Chondrocyte (in vitro differentiated cells): ENCODE measurements at regions not wholly inside any gene's neighbourhood (a gene's known extent, or its start where the extent isn't known, plus 50 kb on each side); places are given as distances from the start of the nearest gene placed in this dataset.

Experiments used
- DNase-seq: peaks from one replicate; pipeline ENCODE4 v3.0.0; 2021; ENCODE audit warnings: mixed read lengths, low spot score
- H3K27ac Mint-ChIP-seq: one replicate; pipeline ENCODE4 v1.8.0; 2021; ENCODE audit warnings: mild to moderate bottlenecking, moderate library complexity, mixed read lengths; ENCODE audit not compliant: unreplicated experiment
- H3K27me3 Mint-ChIP-seq: 2 replicates; pipeline ENCODE4 v1.8.0; 2021; ENCODE audit warnings: low read depth, mixed read lengths
- H3K36me3 Mint-ChIP-seq: 2 replicates; pipeline ENCODE4 v1.8.0; 2021; ENCODE audit warnings: low read depth, mixed read lengths
- H3K4me1 Mint-ChIP-seq: 2 replicates; pipeline ENCODE4 v1.8.0; 2021; ENCODE audit warnings: low read depth, mild to moderate bottlenecking, mixed read lengths
- H3K4me3 Mint-ChIP-seq: one replicate; pipeline ENCODE4 v1.8.0; 2021; ENCODE audit warnings: mild to moderate bottlenecking, moderate library complexity, mixed read lengths; ENCODE audit not compliant: unreplicated experiment
- H3K9me3 Mint-ChIP-seq: 2 replicates; pipeline ENCODE4 v1.8.0; 2021; ENCODE audit warnings: low read depth, mixed read lengths
- CTCF ChIP-seq: fragments of 200-600 bp; sonication (generic); IDR thresholded peaks from 2 replicates; pipeline ENCODE4 v1.5.0; 2021; ENCODE audit warnings: antibody characterized with exemption, mild to moderate bottlenecking, moderate library complexity

DNA sequence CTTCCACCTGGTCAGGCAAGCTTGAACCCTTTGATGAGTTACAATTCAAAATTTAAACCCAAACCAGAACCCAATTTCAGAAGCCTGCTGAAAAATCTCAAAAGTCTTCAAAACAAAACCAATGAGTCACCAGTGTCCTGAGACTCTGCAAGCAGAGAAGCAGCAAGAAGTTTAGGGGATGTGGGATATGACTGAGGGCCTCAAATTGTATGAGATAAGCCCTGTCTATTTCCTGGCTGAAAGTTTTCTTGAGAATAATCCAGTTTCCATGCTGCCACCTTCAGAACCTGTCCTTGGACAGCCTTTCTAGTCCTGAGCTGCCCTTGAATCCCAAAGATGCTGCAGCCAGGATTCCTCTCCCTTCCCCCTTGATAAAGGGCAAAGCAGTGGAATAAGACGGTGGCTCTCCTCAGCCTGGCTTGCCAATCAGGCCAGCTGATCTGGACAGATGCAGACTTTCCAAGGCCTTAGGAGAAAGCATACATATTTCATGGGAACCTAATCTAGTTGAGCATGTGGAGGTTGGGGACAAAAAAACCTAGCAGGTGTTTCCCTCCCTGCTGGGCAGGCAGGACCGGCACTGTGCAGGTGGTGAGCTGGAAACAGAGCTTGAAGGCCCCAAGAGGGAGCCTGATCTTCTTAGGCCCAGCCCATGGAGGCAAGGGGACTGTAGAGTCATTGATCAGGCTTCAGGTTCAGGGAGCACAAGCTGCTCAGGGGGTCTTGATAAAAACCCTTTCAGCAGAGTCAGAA is 278.0 kb upstream of the MGAT5 start:
- no peak for DNase-seq
- Mint-ChIP-seq H3K4me3 (no peak overlapping the region), H3K27me3 (peaks cover 17% of the 10 kb centered on the region), H3K36me3 (no peaks in the 10 kb centered on the region), H3K27ac (no peak overlapping the region), H3K9me3 (no peaks in the 10 kb centered on the region), H3K4me1 (peaks cover 7% of the 10 kb centered on the region)
- TF ChIP-seq CTCF, result no peak

DNA sequence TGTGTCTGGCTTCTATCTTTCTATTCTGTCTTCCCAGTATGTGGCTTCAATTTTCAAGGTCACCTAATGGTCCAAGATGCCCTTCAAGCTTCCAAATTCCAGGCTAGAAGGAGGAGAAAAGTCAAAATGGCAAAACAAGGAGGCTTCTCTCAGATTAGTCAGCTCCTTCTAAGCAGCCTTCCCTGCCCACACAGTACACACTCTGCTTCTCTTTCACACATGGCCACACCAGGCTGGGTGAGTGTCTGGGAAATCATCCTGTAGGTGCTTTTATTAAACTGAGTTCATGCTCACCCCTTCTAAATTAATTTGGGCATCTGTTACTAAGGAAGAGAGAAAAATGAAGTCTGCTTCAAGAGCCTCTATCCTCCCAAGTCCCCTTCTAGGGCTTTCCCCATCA is 277.2 kb upstream of the MGAT5 start:
- no peak for DNase-seq
- H3K4me1 Mint-ChIP-seq, result peaks cover 7% of the 10 kb centered on the region

GRCh38 chr2:133977405-133977804 is 276.5 kb upstream of the MGAT5 start:
- Mint-ChIP-seq H3K9me3 (no peaks in the 10 kb centered on the region), H3K4me3 (no peak overlapping the region), H3K27ac (no peak overlapping the region), H3K27me3 (peaks cover 13% of the 10 kb centered on the region), H3K36me3 (no peaks in the 10 kb centered on the region), H3K4me1 (peaks cover 7% of the 10 kb centered on the region)
- DNase-seq, result no peak
- no peak for TF ChIP-seq CTCF

More for the DNA sequence above, 277.2 kb upstream of the MGAT5 start:
- Mint-ChIP-seq H3K36me3 (no peaks in the 10 kb centered on the region), H3K4me3 (no peak overlapping the region), H3K9me3 (no peaks in the 10 kb centered on the region), H3K27me3 (peaks cover 17% of the 10 kb centered on the region), H3K27ac (no peak overlapping the region)
- TF ChIP-seq CTCF, result no peak

DNA sequence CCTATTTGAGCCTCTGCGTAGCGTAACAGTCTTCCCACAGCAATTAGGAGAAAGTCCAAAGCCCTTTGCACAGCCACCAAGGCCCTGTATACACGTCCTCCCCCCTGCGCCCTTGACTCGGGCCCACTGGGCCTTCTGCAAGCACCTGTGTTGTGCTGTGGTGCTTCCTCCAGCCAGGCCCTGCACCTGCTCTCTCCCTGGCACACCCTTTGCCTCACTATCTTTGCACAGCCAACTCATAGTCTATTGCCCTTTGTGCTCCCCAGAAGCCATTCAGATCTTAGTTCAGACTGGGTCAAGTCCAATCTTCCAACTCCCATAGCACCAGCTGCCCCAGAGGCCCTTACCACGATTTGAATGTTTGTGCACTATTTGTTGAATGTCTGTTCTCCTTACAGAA is 271.6 kb upstream of the MGAT5 start:
- peaks cover 6% of the 10 kb centered on the region for H3K9me3 Mint-ChIP-seq
- no peak overlapping the region for H3K27ac Mint-ChIP-seq
- no peak overlapping the region for H3K4me3 Mint-ChIP-seq
- TF ChIP-seq CTCF, result no peak
- H3K27me3 Mint-ChIP-seq, result peaks cover 4% of the 10 kb centered on the region
- DNase-seq, result no peak
- H3K36me3 Mint-ChIP-seq, result no peaks in the 10 kb centered on the region
- H3K4me1 Mint-ChIP-seq, result peaks cover 11% of the 10 kb centered on the region

- no peaks in the 10 kb centered on the region for H3K27me3 Mint-ChIP-seq
- peaks cover 11% of the 10 kb centered on the region for H3K4me1 Mint-ChIP-seq
- no peak for DNase-seq
- H3K4me3 Mint-ChIP-seq, result no peak overlapping the region
- no peaks in the 10 kb centered on the region for H3K36me3 Mint-ChIP-seq
- no peak for TF ChIP-seq CTCF
- H3K27ac Mint-ChIP-seq, result no peak overlapping the region
- peaks cover 6% of the 10 kb centered on the region for H3K9me3 Mint-ChIP-seq
Measured at GRCh38 chr2:133985563-133985962, 268.3 kb upstream of the MGAT5 start.
